Loucy (cell line): ENCODE measurements at regions not wholly inside any gene's neighbourhood (a gene's known extent, or its start where the extent isn't known, plus 50 kb on each side); places are given as distances from the start of the nearest gene placed in this dataset.

Experiments
- EZH2phosphoT487 ChIP-seq: fragments of 200-600 bp; IDR thresholded peaks from 2 replicates; pipeline ENCODE4 v1.6.1; 2018; ENCODE audit warnings: antibody characterized with exemption, mild to moderate bottlenecking, moderate library complexity, borderline replicate concordance
- TF ChIP-seq, protein P1 (sequence below): fragments of 200-600 bp; sonication (generic); conservative IDR thresholded peaks from 2 replicates; pipeline ENCODE4 v1.5.1; 2014; ENCODE audit warnings: mild to moderate bottlenecking, antibody characterized with exemption, low read length

- TF ChIP-seq, protein P1, sequence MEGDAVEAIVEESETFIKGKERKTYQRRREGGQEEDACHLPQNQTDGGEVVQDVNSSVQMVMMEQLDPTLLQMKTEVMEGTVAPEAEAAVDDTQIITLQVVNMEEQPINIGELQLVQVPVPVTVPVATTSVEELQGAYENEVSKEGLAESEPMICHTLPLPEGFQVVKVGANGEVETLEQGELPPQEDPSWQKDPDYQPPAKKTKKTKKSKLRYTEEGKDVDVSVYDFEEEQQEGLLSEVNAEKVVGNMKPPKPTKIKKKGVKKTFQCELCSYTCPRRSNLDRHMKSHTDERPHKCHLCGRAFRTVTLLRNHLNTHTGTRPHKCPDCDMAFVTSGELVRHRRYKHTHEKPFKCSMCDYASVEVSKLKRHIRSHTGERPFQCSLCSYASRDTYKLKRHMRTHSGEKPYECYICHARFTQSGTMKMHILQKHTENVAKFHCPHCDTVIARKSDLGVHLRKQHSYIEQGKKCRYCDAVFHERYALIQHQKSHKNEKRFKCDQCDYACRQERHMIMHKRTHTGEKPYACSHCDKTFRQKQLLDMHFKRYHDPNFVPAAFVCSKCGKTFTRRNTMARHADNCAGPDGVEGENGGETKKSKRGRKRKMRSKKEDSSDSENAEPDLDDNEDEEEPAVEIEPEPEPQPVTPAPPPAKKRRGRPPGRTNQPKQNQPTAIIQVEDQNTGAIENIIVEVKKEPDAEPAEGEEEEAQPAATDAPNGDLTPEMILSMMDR: no peak
- no peak for TF ChIP-seq EZH2phosphoT487
Observed at GRCh38 chr9:84061613-84062193, 81.1 kb downstream of the RMI1 start.
